ENCODE measurements at regions not wholly inside any gene's neighbourhood (a gene's known extent, or its start where the extent isn't known, plus 50 kb on each side); places are given as distances from the start of the nearest gene placed in this dataset.

GRCh38 chr5:126369083-126369482, 54.1 kb upstream of the GRAMD2B start:
- TF ChIP-seq FOXM1 (IDR thresholded peaks at IDR 0.05; ENCODE audit: borderline replicate concordance, low read depth) (no peak), TEAD4 (IDR thresholded peaks at IDR 0.05) (no peak), EP300 (IDR thresholded peaks at IDR 0.05; ENCODE audit: borderline replicate concordance) (no peak), RAD21 (IDR thresholded peaks at IDR 0.05; ENCODE audit: low read depth) (no peak), TAF1 (IDR thresholded peaks at IDR 0.05; ENCODE audit: low read depth) (no peak), NFIC (IDR thresholded peaks at IDR 0.05) (no peak), CEBPB (IDR thresholded peaks at IDR 0.05) (no peak)
